Lung (tissue), 11 donors: ENCODE measurements at regions not wholly inside any gene's neighbourhood (a gene's known extent, or its start where the extent isn't known, plus 50 kb on each side); places are given as distances from the start of the nearest gene placed in this dataset.

Experiments used
- ATAC-seq: fragments of 200-7000 bp; cut with Tn5 transposase; one replicate; pipeline ENCODE4 v1.9.1; 2020; ENCODE audit warnings: moderate number of reproducible peaks; ENCODE audit not compliant: insufficient read depth, low FRiP score
- DNase-seq, 3 donors: peaks; one replicate each; pipeline ENCODE4 v3.0.0-alpha.2; 2013 to 2017
- H3K27ac ChIP-seq, 2 donors: one replicate each; pipeline ENCODE4 v1.5.1; 2013; ENCODE audit warnings: mild to moderate bottlenecking in 2 of 2, moderate library complexity in 2 of 2, control low read depth in 1 of 2, inconsistent platforms in 1 of 2, low read depth in 1 of 2, low read length in 1 of 2
- H3K27me3 ChIP-seq, 3 donors: one replicate each; pipeline ENCODE4 v1.5.1; 2013; ENCODE audit warnings: low read length in 2 of 3; ENCODE audit not compliant: control insufficient read depth in 3 of 3, insufficient read depth in 3 of 3
- H3K36me3 ChIP-seq, 4 donors: one replicate each; pipeline ENCODE4 v1.5.1; 2013; ENCODE audit warnings: low read length in 4 of 4, mild to moderate bottlenecking in 1 of 4, moderate library complexity in 1 of 4; ENCODE audit not compliant: control insufficient read depth in 4 of 4, insufficient read depth in 4 of 4
- H3K4me1 ChIP-seq, 5 donors: one replicate each; pipeline ENCODE4 v1.5.1; 2013; ENCODE audit warnings: low read length in 5 of 5, mild to moderate bottlenecking in 2 of 5, moderate library complexity in 1 of 5; ENCODE audit not compliant: control insufficient read depth in 5 of 5, insufficient read depth in 5 of 5
- H3K4me3 ChIP-seq: one replicate; pipeline ENCODE4 v1.5.1; 2013; ENCODE audit warnings: mild to moderate bottlenecking, control low read depth, moderate library complexity
- H3K9ac ChIP-seq, 2 donors: one replicate each; pipeline ENCODE4 v1.5.1; 2013; ENCODE audit warnings: low read length in 2 of 2, control low read depth in 1 of 2; ENCODE audit not compliant: insufficient read depth in 1 of 2
- H3K9me3 ChIP-seq, 4 donors: one replicate each; pipeline ENCODE4 v1.5.1; 2013; ENCODE audit warnings: low read length in 3 of 4, mild to moderate bottlenecking in 1 of 4, moderate library complexity in 1 of 4; ENCODE audit not compliant: control insufficient read depth in 4 of 4, insufficient read depth in 3 of 4
- CTCF ChIP-seq: IDR thresholded peaks from 2 replicates; pipeline ENCODE4 v1.5.1; 2012; ENCODE audit warnings: mild to moderate bottlenecking; ENCODE audit errors: control extremely low read depth, extremely low read depth
- WGBS, 2 donors: extraction: QIAGEN DNeasy Blood & Tissue Kit; methylation state at CpG; one replicate each; pipeline ENCODE4 v1.1.7; 2013; 5-methylcytosine and 5-hydroxymethylcytosine counted together
- donor health status: control.
- donor health status: control.
- donor health status: Bipolar disorder and iron deficiency.
- donor health status: healthy.
- donor health status: DM: yes; HTN: yes; CAD: no.

GRCh38 chrY:7275014-7275413 lies 363.5 kb upstream of the AMELY start:
- H3K4me3 ChIP-seq: no peak overlapping the region
- TF ChIP-seq CTCF: no peak
- peak in 1 of 3 donors; percentile 36 for DNase-seq

GRCh38 chrY:7274369-7274913 lies 362.9 kb upstream of the AMELY start:
- no peaks in the 10 kb centered on the region for H3K36me3 ChIP-seq
- peak overlapping the region in 1 of 2 donors; percentile 95 for H3K27ac ChIP-seq
- H3K4me1 ChIP-seq: no peaks in the 10 kb centered on the region
- H3K4me3 ChIP-seq: no peak overlapping the region
- DNase-seq (peak in 1 of 3 donors; percentile 59), ATAC-seq (no peak)
- TF ChIP-seq CTCF: no peak
- H3K9ac ChIP-seq: no peak overlapping the region
- H3K27me3 ChIP-seq: no peaks in the 10 kb centered on the region
- WGBS, 2 donors: 0% methylated on average over 16 of the region's 54 CpGs; no CpG with 5 or more reads in 1 of the 2 donors
- no peaks in the 10 kb centered on the region for H3K9me3 ChIP-seq

More at GRCh38 chrY:7275014-7275413, 363.5 kb upstream of the AMELY start:
- no peaks in the 10 kb centered on the region for H3K36me3 ChIP-seq
- H3K9me3 ChIP-seq: no peaks in the 10 kb centered on the region
- WGBS, 2 donors: 2% methylated on average over 16 of the region's 18 CpGs; no CpG with 5 or more reads in 1 of the 2 donors
- peak overlapping the region in 1 of 2 donors; percentile 95 for H3K27ac ChIP-seq
- ATAC-seq: no peak
- H3K9ac ChIP-seq: no peak overlapping the region
- H3K27me3 ChIP-seq: no peaks in the 10 kb centered on the region
- no peaks in the 10 kb centered on the region for H3K4me1 ChIP-seq

GRCh38 chrY:7273587-7274203 lies 362.1 kb upstream of the AMELY start:
- Histone ChIP-seq H3K9ac (no peak overlapping the region), H3K4me1 (no peaks in the 10 kb centered on the region), H3K27ac (peak overlapping the region in 1 of 2 donors; percentile 95), H3K9me3 (no peaks in the 10 kb centered on the region), H3K36me3 (no peaks in the 10 kb centered on the region), H3K27me3 (no peaks in the 10 kb centered on the region), H3K4me3 (no peak overlapping the region)
- peak in 1 of 3 donors; percentile 85 for DNase-seq
- ATAC-seq: no peak
- WGBS, 2 donors: 0% methylated on average over 13 of the region's 65 CpGs; no CpG with 5 or more reads in 1 of the 2 donors
- no peak for TF ChIP-seq CTCF
